ENCODE measurements at regions not wholly inside any gene's neighbourhood (a gene's known extent, or its start where the extent isn't known, plus 50 kb on each side); places are given as distances from the start of the nearest gene placed in this dataset.

DNA sequence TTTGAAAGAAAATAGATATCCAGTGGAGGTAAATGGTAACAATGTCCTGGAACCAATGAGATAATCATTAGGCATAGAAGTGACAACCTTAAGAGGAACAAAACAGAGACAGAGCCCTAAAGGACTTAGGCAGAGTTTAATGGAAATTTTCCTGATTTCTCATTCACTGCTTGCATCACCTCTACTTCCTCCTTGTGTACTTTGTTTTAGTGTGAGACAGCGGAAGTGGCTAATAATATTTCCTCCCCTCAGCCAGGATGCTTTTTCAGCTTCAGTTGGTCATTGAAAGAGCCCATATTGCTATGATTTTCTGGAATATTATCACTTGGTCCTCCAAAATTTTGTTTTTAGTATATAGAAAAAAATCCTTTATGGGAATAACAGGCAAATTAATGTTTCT is 153.4 kb upstream of the MPDZ start:
- Histone ChIP-seq H2AFZ (ENCODE audit: insufficient read depth, low read depth, low read length, poor library complexity, severe bottlenecking) (no peak overlapping the region), H3K9ac (ENCODE audit: low read length) (no peak overlapping the region), H3K79me2 (ENCODE audit: control insufficient read depth, insufficient read depth, low read length) (no peaks in the 10 kb centered on the region), H3K27me3 (replicated peaks in 1 of 4; ENCODE audit: control extremely low read depth in 1 of 4, control insufficient read depth in 3 of 4, insufficient read depth in 4 of 4, low read length in 3 of 4) (no peaks in the 10 kb centered on the region), H4K20me1 (ENCODE audit: control insufficient read depth, insufficient read depth, low read length, poor library complexity, severe bottlenecking) (no peaks in the 10 kb centered on the region), H3K36me3 (replicated peaks in 1 of 2; ENCODE audit: control extremely low read depth in 1 of 2, control insufficient read depth in 1 of 2, extremely low read depth in 1 of 2, insufficient read depth in 2 of 2, low read length in 1 of 2) (no peaks in the 10 kb centered on the region), H3K4me1 (ENCODE audit: control insufficient read depth in 2 of 2, insufficient read depth in 2 of 2, low read length in 2 of 2) (no peaks in the 10 kb centered on the region), H3K27ac (ENCODE audit: low read length in 2 of 2) (no peak overlapping the region), H3K4me2 (replicated peaks; ENCODE audit: low read depth, low read length, poor library complexity, severe bottlenecking) (no peak overlapping the region), H3K4me3 (ENCODE audit: control extremely low read depth in 1 of 5, extremely low read depth in 1 of 5, insufficient read depth in 1 of 5, low read depth in 2 of 5, low read length in 4 of 5) (no peak overlapping the region), H3K9me3 (ENCODE audit: control extremely low read depth in 1 of 3, control insufficient read depth in 2 of 3, insufficient read depth in 1 of 3, low read length in 2 of 3) (no peaks in the 10 kb centered on the region)
- no peaks in the 10 kb centered on the region for H3K4me1 Mint-ChIP-seq
- no peaks in the 10 kb centered on the region for H3K9me3 Mint-ChIP-seq (ENCODE audit: insufficient read depth)
- POLR2A ChIA-PET, result no interaction called here
- WGBS (ENCODE audit: insufficient coverage), result no CpG with 5 or more reads among the region's 1 CpG
- H3K27me3 Mint-ChIP-seq, result no peaks in the 10 kb centered on the region
- intact Hi-C loops (cut with micrococcal nuclease), result no loop called here
- TF ChIP-seq EZH2 (IDR thresholded peaks at IDR 0.05; ENCODE audit: borderline replicate concordance, insufficient read depth, low read depth, low read length, poor library complexity, severe bottlenecking), result no peak
- TF ChIP-seq CTCF (IDR thresholded peaks at IDR 0.05), result no peak
- H3K27ac Mint-ChIP-seq, result no peak overlapping the region
- no peak overlapping the region for H3K4me3 Mint-ChIP-seq
- ATAC-seq (ENCODE audit: low read depth), result no peak
- no peak for DNase-seq
- CTCF ChIA-PET, result no interaction called here

DNA sequence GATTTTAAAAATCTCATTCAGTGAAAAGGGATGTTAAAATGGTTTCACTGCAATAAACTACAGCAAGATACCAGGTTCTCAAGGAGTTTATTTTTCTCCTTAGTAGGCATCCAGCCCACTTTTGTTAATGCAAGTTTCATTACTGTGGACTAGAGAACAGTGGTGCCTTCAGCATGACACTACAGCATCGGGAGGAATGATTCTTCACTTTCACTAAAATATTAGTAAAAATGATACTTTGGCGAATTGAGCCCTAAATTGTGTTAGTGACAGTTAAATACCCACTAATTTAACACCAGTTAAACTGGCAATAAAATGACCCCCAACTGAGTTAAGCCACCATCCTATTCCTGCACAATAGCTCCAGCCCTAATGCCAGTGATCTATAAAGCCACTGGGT is 152.2 kb upstream of the MPDZ start:
- H3K9me3 Mint-ChIP-seq (ENCODE audit: insufficient read depth), result no peaks in the 10 kb centered on the region
- POLR2A ChIA-PET, result no interaction called here
- no peaks in the 10 kb centered on the region for H3K4me1 Mint-ChIP-seq

More for the DNA sequence above, 152.2 kb upstream of the MPDZ start:
- WGBS (ENCODE audit: insufficient coverage), result no CpG with 5 or more reads among the region's 2 CpGs
- DNase-seq (no peak), ATAC-seq (ENCODE audit: low read depth) (no peak)
- H3K4me3 Mint-ChIP-seq, result no peak overlapping the region
- no peak overlapping the region for H3K4me3 ChIP-seq (ENCODE audit: control extremely low read depth in 1 of 5, extremely low read depth in 1 of 5, insufficient read depth in 1 of 5, low read depth in 2 of 5, low read length in 4 of 5)
- H3K27me3 ChIP-seq (replicated peaks in 1 of 4; ENCODE audit: control extremely low read depth in 1 of 4, control insufficient read depth in 3 of 4, insufficient read depth in 4 of 4, low read length in 3 of 4), result no peaks in the 10 kb centered on the region
- CTCF ChIA-PET, result no interaction called here
- no peak overlapping the region for H3K9ac ChIP-seq (ENCODE audit: low read length)
- H4K20me1 ChIP-seq (ENCODE audit: control insufficient read depth, insufficient read depth, low read length, poor library complexity, severe bottlenecking), result no peaks in the 10 kb centered on the region
- intact Hi-C loops (cut with micrococcal nuclease), result no loop called here
- H3K27ac ChIP-seq (ENCODE audit: low read length in 2 of 2), result no peak overlapping the region
- no peak overlapping the region for H3K27ac Mint-ChIP-seq
- no peaks in the 10 kb centered on the region for H3K36me3 ChIP-seq (replicated peaks in 1 of 2; ENCODE audit: control extremely low read depth in 1 of 2, control insufficient read depth in 1 of 2, extremely low read depth in 1 of 2, insufficient read depth in 2 of 2, low read length in 1 of 2)
- H3K4me2 ChIP-seq (replicated peaks; ENCODE audit: low read depth, low read length, poor library complexity, severe bottlenecking), result no peak overlapping the region
- H3K79me2 ChIP-seq (ENCODE audit: control insufficient read depth, insufficient read depth, low read length), result no peaks in the 10 kb centered on the region
- TF ChIP-seq CTCF (IDR thresholded peaks at IDR 0.05) (no peak), EZH2 (IDR thresholded peaks at IDR 0.05; ENCODE audit: borderline replicate concordance, insufficient read depth, low read depth, low read length, poor library complexity, severe bottlenecking) (no peak)
- no peaks in the 10 kb centered on the region for H3K4me1 ChIP-seq (ENCODE audit: control insufficient read depth in 2 of 2, insufficient read depth in 2 of 2, low read length in 2 of 2)
- no peak overlapping the region for H2AFZ ChIP-seq (ENCODE audit: insufficient read depth, low read depth, low read length, poor library complexity, severe bottlenecking)
- no peaks in the 10 kb centered on the region for H3K27me3 Mint-ChIP-seq
- no peaks in the 10 kb centered on the region for H3K9me3 ChIP-seq (ENCODE audit: control extremely low read depth in 1 of 3, control insufficient read depth in 2 of 3, insufficient read depth in 1 of 3, low read length in 2 of 3)

Measured in B cell (primary cell).